Loucy (cell line): ENCODE measurements at regions not wholly inside any gene's neighbourhood (a gene's known extent, or its start where the extent isn't known, plus 50 kb on each side); places are given as distances from the start of the nearest gene placed in this dataset.

Experiments
- EZH2phosphoT487 ChIP-seq: fragments of 200-600 bp; IDR thresholded peaks from 2 replicates; pipeline ENCODE4 v1.6.1; 2018; ENCODE audit warnings: antibody characterized with exemption, mild to moderate bottlenecking, moderate library complexity, borderline replicate concordance
- TF ChIP-seq, protein P1 (sequence below): fragments of 200-600 bp; sonication (generic); conservative IDR thresholded peaks from 2 replicates; pipeline ENCODE4 v1.5.1; 2014; ENCODE audit warnings: mild to moderate bottlenecking, antibody characterized with exemption, low read length

DNA sequence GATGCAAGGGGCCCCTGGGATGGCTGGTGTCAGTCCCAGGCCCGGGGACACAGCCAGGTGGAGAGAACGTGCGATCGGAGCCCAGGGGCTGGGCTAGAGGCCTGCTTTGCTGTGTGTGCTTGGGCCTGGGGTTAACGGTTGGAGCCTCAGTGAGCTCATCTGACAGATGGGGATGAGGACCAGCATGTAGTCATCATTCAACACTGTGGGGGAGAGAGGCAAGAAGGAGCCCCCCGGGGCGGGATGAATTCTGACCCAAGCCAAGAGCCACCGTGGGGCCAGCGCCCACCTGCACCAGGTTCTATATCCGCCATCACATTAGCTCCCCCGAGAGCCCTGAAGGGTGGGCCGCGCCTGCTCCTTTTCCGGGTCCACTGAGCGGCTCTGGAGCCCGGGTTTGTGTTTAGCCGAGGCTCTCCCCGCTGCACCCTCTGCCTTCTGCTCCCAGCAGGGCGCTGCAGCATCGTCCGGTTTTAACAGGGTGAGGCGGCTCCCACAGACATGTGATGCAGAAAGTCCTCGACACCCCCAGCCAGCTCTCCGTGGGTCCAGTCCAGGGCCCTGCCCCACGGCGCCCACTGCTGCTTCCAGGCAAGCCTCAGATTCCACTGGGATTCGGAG is 365.7 kb downstream of the SEC14L1 start:
- TF ChIP-seq, protein P1, sequence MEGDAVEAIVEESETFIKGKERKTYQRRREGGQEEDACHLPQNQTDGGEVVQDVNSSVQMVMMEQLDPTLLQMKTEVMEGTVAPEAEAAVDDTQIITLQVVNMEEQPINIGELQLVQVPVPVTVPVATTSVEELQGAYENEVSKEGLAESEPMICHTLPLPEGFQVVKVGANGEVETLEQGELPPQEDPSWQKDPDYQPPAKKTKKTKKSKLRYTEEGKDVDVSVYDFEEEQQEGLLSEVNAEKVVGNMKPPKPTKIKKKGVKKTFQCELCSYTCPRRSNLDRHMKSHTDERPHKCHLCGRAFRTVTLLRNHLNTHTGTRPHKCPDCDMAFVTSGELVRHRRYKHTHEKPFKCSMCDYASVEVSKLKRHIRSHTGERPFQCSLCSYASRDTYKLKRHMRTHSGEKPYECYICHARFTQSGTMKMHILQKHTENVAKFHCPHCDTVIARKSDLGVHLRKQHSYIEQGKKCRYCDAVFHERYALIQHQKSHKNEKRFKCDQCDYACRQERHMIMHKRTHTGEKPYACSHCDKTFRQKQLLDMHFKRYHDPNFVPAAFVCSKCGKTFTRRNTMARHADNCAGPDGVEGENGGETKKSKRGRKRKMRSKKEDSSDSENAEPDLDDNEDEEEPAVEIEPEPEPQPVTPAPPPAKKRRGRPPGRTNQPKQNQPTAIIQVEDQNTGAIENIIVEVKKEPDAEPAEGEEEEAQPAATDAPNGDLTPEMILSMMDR, result no peak
- no peak for TF ChIP-seq EZH2phosphoT487
